Tibial artery (tissue), 4 donors: ENCODE measurements at regions not wholly inside any gene's neighbourhood (a gene's known extent, or its start where the extent isn't known, plus 50 kb on each side); places are given as distances from the start of the nearest gene placed in this dataset.

Experiments
- DNase-seq, 2 donors: peaks; one replicate each; pipeline ENCODE4 v3.0.0-alpha.2; 2019
- H3K27ac ChIP-seq, 2 donors: fragments of 200-600 bp; sonication (generic) in 1 of 2; 1 replicate in 1 of 2; 2 replicates in 1 of 2; pipeline ENCODE4 v1.5.1; 2018 to 2019; ENCODE audit warnings: mild to moderate bottlenecking in 1 of 2
- H3K27me3 ChIP-seq, 2 donors: fragments of 200-600 bp; sonication (generic) in 1 of 2; one replicate each; pipeline versions ENCODE4 v1.5.1 to v1.6.0; 2016 to 2019
- H3K36me3 ChIP-seq, 3 donors: fragments of 200-600 bp; sonication (generic) in 2 of 3; one replicate each; pipeline ENCODE4 v1.5.1; 2016 to 2019; ENCODE audit warnings: mild to moderate bottlenecking in 2 of 3
- H3K4me1 ChIP-seq, 4 donors: fragments of 200-600 bp; sonication (generic) in 2 of 4; 1 replicate in 3 of 4; 2 replicates in 1 of 4; pipeline ENCODE4 v1.5.1; 2016 to 2019
- H3K4me3 ChIP-seq, 2 donors: fragments of 200-600 bp; sonication (generic) in 1 of 2; 1 replicate in 1 of 2; 2 replicates in 1 of 2; pipeline ENCODE4 v1.5.1; 2018 to 2019; ENCODE audit warnings: mild to moderate bottlenecking in 2 of 2
- H3K9me3 ChIP-seq, 3 donors: fragments of 200-600 bp; sonication (generic) in 1 of 3; one replicate each; pipeline ENCODE4 v1.5.1; 2016 to 2019
- CTCF ChIP-seq, 2 experiments: fragments of 200-600 bp in 1 of 2; fragments of 450-650 bp in 1 of 2; IDR thresholded peaks; one replicate each; pipeline ENCODE4 v1.5.1; 2017 to 2019; ENCODE audit warnings: antibody characterized with exemption in 2 of 2, mild to moderate bottlenecking in 1 of 2, moderate library complexity in 1 of 2
- intact Hi-C: fragments of 100-400 bp; cut with DNase I; formaldehyde crosslinking; loops from one replicate; pipeline ENCODE4 v1.15.0; 2023; ENCODE audit warnings: low total_unique reads

- H3K4me3 ChIP-seq: no peak overlapping the region
- no peak for DNase-seq
- no peak for TF ChIP-seq CTCF (IDR thresholded peaks at IDR 0.05)
These were observed 153.8 kb downstream of the UNC5CL start for GRCh38 chr6:40885139-40885774.

GRCh38 chr6:40882323-40882997, 156.6 kb downstream of the UNC5CL start:
- no peak overlapping the region for H3K27ac ChIP-seq
- no peaks in the 10 kb centered on the region for H3K36me3 ChIP-seq
- no peaks in the 10 kb centered on the region for H3K4me1 ChIP-seq
- no peak for DNase-seq
- no peaks in the 10 kb centered on the region for H3K9me3 ChIP-seq
- TF ChIP-seq CTCF (IDR thresholded peaks at IDR 0.05): no peak
- no peak overlapping the region for H3K4me3 ChIP-seq
- intact Hi-C loops: no loop called here
- H3K27me3 ChIP-seq: peaks cover 0 to 4% of the 10 kb centered on the region in 2 donors

More at GRCh38 chr6:40885139-40885774, 153.8 kb downstream of the UNC5CL start:
- no peaks in the 10 kb centered on the region for H3K27me3 ChIP-seq
- no peaks in the 10 kb centered on the region for H3K36me3 ChIP-seq
- intact Hi-C loops: no loop called here
- no peaks in the 10 kb centered on the region for H3K9me3 ChIP-seq
- H3K27ac ChIP-seq: no peak overlapping the region
- no peaks in the 10 kb centered on the region for H3K4me1 ChIP-seq

- no peak overlapping the region for H3K4me3 ChIP-seq
- H3K4me1 ChIP-seq: no peaks in the 10 kb centered on the region
- no peak overlapping the region for H3K27ac ChIP-seq
- no peaks in the 10 kb centered on the region for H3K9me3 ChIP-seq
- no peaks in the 10 kb centered on the region for H3K36me3 ChIP-seq
- intact Hi-C loops: no loop called here
- no peak for DNase-seq
- H3K27me3 ChIP-seq: peaks cover 0 to 10% of the 10 kb centered on the region in 2 donors
- no peak for TF ChIP-seq CTCF (IDR thresholded peaks at IDR 0.05)
These were observed 157.5 kb downstream of the UNC5CL start for GRCh38 chr6:40881501-40881900.

- Histone ChIP-seq H3K27me3 (peaks cover 0 to 15% of the 10 kb centered on the region in 2 donors), H3K27ac (no peak overlapping the region), H3K36me3 (no peaks in the 10 kb centered on the region), H3K4me1 (no peaks in the 10 kb centered on the region), H3K4me3 (no peak overlapping the region), H3K9me3 (no peaks in the 10 kb centered on the region)
- DNase-seq: no peak
- no peak for TF ChIP-seq CTCF (IDR thresholded peaks at IDR 0.05)
- intact Hi-C loops: no loop called here
These were observed 158.1 kb downstream of the UNC5CL start for GRCh38 chr6:40880906-40881305.

GRCh38 chr6:40879169-40879568, 159.9 kb downstream of the UNC5CL start:
- DNase-seq: no peak
- Histone ChIP-seq H3K4me3 (no peak overlapping the region), H3K27ac (no peak overlapping the region), H3K9me3 (no peaks in the 10 kb centered on the region), H3K36me3 (no peaks in the 10 kb centered on the region), H3K4me1 (no peaks in the 10 kb centered on the region), H3K27me3 (peaks cover 0 to 30% of the 10 kb centered on the region in 2 donors)
- intact Hi-C loops: no loop called here
- TF ChIP-seq CTCF (IDR thresholded peaks at IDR 0.05): no peak
